NCI-H345 (cell line): ENCODE measurements at regions not wholly inside any gene's neighbourhood (a gene's known extent, or its start where the extent isn't known, plus 50 kb on each side); places are given as distances from the start of the nearest gene placed in this dataset.
A peak's percentile ranks its signal among the peaks of the same experiment; 100 is the strongest.

Source experiments
- DNase-seq: peaks from one replicate; lab custom pipeline; 2025; lab: John Stamatoyannopoulos, UW

GRCh38 chr2:120936476-120937334, 201.0 kb downstream of the GLI2 start:
- no peak for DNase-seq

DNA sequence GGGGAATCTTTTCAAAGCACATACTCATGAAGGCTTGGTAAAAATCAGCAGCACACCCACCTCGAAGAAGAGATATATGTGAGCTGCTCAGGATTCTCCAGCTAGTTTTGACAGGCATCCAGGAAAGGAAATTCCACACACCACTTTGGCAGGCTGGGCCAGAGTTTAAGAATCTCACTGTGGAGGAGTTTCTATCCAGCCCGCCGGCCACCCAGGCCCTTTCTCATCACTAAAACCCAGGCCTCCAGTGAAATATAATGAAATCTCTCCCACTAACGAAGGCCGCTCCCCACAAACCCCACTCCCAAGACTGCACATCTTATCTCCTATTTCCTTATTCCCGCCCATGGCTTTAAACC, 202.0 kb downstream of the GLI2 start:
- no peak for DNase-seq

- no peak for DNase-seq
These were observed 202.5 kb downstream of the GLI2 start for GRCh38 chr2:120938045-120938771.

DNA sequence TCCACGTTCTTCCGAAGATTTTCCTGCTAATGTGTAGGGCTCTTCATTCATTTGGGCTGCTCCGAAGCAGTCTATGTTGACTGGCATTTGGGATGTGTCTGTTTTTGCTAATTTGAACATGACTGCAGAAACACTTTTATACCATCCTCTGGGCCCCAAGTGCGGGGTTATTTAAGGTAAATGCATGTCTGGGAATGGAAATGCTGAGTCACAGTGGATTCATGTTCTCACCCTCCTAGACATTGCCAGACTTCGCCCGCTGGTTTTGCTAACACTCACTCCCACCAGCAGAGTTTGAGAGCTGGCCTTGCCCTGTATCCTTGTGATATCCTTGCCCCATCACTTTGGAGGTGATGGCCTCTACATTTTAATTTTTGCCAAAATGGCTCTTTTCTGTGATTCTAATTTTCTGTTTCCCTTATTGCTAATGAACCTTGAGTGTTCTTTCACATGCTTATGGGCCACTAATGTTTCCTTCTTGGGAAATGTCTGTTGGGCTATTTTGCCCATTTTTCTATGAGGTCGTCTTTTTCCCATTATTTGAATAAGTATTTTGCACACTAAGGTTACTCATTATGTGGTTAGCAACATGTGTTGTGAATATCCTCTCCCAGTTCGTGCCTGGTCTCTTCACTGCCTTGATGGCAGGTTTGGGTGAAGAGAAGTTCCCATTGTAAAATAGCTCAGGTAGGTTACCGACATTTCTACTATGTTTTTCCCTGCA, 204.1 kb downstream of the GLI2 start:
- no peak for DNase-seq

GRCh38 chr2:120940319-120940696, 204.6 kb downstream of the GLI2 start:
- DNase-seq: no peak

- DNase-seq: no peak
These were observed 205.1 kb downstream of the GLI2 start for GRCh38 chr2:120940726-120941256.

- no peak for DNase-seq
These were observed 206.0 kb downstream of the GLI2 start for GRCh38 chr2:120941571-120942120.

GRCh38 chr2:120942658-120943057, 207.0 kb downstream of the GLI2 start:
- DNase-seq: no peak

GRCh38 chr2:120943403-120944034, 207.9 kb downstream of the GLI2 start:
- no peak for DNase-seq

GRCh38 chr2:120944575-120944974, 208.9 kb downstream of the GLI2 start:
- no peak for DNase-seq

- DNase-seq: no peak
These were observed 209.4 kb downstream of the GLI2 start for GRCh38 chr2:120945091-120945490.

DNA sequence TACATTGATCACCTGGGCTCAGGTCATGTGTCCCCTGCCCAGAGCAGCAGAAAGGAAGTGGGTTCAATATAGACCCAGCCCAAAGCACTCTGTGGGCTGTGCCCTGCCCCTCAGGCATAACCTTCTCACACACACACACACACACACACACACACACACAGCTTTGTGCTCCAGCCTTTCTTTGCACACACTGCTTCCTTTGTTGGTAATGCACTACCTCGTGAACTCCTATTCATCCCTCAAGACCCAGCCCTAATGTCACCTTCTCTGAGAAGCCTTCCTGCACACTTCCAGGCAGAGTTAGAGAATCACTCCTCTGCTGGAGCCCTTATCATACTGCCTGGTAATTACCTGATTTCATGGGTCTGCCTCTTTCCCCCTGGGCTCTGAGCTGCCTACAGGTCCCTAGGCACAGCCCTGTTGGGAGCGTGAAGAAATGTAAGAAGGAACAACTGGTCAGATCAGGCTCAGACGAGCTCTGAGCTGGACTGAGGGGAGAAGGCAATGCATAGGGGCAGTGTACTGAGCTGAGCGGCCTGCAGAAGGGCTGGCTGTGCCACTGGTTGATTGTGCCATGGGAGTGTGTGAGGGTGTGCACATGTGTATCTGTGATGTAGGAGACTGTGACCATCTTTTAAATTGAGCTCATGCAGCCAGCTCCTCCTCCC, 210.3 kb downstream of the GLI2 start:
- no peak for DNase-seq

DNA sequence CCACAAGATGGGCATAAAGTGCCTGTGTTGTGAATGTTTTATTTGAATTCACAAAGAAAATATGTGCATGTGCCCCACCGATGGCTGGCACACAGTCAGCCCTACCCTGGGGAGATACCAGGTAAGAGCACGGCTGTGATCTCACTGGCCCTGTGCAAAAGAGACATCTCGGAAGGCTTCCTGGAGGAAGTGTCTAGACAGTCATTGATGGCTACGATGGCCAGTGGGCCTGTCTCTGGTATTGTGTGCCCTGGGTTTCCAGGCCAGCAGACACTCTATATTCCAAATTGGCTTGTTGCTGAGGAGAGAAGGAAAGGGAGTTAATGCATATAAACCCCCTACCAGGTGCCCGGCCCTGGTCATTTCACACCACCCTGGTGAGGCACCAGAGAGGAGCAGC, 211.7 kb downstream of the GLI2 start:
- DNase-seq: no peak

DNA sequence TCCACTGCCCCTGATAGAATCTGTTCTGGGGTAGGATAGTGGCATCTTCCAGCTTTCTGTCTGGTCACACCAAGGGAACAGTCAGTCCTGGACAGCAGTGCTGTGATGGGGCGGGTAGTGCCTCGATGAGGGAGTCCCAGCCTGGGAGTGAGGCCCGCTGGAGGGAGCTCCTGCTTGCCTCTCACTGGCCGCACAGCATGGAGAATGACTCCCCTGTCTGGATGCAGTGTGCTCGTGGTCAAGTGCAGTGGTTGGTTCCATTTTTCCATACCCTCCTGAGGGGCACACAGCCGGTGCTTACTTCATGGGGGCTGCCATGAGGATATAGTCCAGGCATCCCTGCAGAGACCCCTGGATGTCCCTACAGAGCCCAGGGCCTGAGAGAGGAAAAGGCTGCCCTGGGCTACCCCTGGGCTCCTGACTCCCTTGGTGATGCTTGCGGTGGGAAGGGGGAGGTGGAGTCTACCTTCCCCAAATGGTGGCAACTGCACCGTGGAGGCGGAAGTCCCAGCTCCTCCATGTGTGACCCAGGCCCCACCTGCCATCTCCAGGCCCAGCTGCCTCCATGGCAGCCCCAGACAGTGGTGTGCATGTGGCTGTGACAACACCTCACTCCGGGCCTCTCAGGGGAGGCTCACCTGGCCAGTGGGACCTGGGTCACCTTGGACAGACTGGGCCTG, 212.5 kb downstream of the GLI2 start:
- DNase-seq: no peak

DNA sequence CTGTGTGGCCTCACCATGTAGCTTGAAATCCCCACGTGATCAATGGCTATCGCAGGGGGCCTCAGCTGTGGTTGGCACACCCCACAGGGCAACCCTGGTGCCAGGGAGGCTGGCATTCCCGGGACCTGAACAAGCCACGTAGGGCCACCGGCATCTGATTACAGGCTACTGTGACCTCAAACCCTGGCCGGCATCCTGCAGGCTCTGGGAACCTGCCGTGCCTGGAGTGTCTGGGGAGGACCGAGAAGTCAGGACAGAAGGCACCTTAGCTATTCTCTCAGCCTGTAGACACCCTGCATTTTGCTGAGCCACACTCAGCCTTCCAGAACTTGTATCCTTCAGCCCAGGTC, 213.0 kb downstream of the GLI2 start:
- DNase-seq: no peak

DNA sequence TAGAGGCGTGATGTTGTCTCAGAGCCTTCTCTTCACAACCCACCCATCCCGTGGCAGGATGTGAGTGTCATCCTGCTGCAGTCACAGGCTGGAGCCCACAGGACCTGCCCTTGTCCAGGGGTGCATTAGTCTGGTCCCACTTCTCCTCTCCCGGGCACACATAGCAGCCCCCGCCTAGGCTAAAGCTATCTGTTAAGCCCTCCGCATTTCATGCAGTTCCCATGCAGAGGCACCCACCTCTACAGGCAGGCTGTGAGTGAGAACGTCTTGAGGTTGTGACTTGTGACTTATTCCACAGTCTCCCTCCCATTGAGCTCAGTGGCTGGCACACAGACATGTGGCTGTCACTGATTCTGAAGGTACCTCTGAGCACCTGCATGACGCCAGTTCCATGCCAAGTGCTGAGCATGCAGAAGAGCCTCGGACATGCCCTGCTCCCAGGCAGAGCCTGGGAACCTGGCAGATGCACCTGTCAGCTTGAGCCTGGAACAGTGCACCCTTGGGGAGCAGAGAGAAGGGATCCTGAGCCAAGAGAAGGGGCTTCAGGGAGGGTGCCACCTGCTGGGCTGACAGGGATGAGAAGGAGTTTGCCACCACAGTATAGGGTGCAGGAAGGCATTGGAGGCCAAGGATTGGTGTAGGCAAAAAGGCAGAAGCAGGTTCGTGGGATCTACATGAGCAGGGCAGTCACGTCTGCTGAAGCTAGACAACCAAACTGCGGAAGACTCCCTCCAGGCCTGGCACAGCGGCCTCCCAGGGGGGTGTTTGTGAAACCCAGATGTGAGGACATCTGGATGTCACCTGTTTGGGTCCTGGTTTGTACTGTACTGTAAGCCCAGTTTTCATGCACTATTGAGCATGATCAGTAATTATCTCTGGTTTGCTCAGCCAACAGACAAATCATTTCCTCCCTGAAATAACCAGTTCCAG, 213.6 kb downstream of the GLI2 start:
- peak; percentile 55 for DNase-seq

GRCh38 chr2:120949957-120950590, 214.4 kb downstream of the GLI2 start:
- DNase-seq: no peak

GRCh38 chr2:120951693-120952092, 216.0 kb downstream of the GLI2 start:
- DNase-seq: no peak

GRCh38 chr2:120952318-120952717, 216.7 kb downstream of the GLI2 start:
- DNase-seq: no peak
